Endodermal cell (in vitro differentiated cells): ENCODE measurements at regions not wholly inside any gene's neighbourhood (a gene's known extent, or its start where the extent isn't known, plus 50 kb on each side); places are given as distances from the start of the nearest gene placed in this dataset.

Experiments
- DNase-seq: peaks from one replicate; pipeline ENCODE4 v3.0.0-alpha.2; 2017
- H3K27ac ChIP-seq: 2 replicates; pipeline ENCODE4 v1.5.1; 2013; ENCODE audit warnings: mild to moderate bottlenecking, low read depth, low read length, moderate library complexity
- H3K27me3 ChIP-seq: 2 replicates; pipeline ENCODE4 v1.6.1; 2013; ENCODE audit warnings: mild to moderate bottlenecking, low read length, moderate library complexity; ENCODE audit not compliant: insufficient read depth, control insufficient read depth, poor library complexity, severe bottlenecking
- H3K36me3 ChIP-seq: 2 replicates; pipeline ENCODE4 v1.7.0; 2013; ENCODE audit warnings: mild to moderate bottlenecking, low read length, moderate library complexity; ENCODE audit not compliant: control insufficient read depth, insufficient read depth
- H3K4me1 ChIP-seq: one replicate; pipeline ENCODE4 v1.7.0; 2013; ENCODE audit warnings: low read length; ENCODE audit not compliant: control insufficient read depth, insufficient read depth
- H3K4me3 ChIP-seq: 2 replicates; pipeline ENCODE4 v1.5.1; 2013; ENCODE audit warnings: mild to moderate bottlenecking, low read length, moderate library complexity
- H3K9ac ChIP-seq: 2 replicates; pipeline ENCODE4 v1.6.1; 2013; ENCODE audit warnings: mild to moderate bottlenecking, low read length, moderate library complexity; ENCODE audit not compliant: poor library complexity, severe bottlenecking; ENCODE audit errors: extremely low read depth
- H3K9me3 ChIP-seq: 2 replicates; pipeline ENCODE4 v1.6.1; 2013; ENCODE audit warnings: mild to moderate bottlenecking, low read length, moderate library complexity; ENCODE audit not compliant: control insufficient read depth
- H3K27ac Mint-ChIP-seq: 2 replicates; pipeline ENCODE4 v1.8.0; 2020; ENCODE audit warnings: mixed read lengths
- H3K27me3 Mint-ChIP-seq: 2 replicates; pipeline ENCODE4 v1.8.0; 2021; ENCODE audit warnings: mild to moderate bottlenecking, mixed read lengths; ENCODE audit not compliant: insufficient read depth
- H3K36me3 Mint-ChIP-seq: 2 replicates; pipeline ENCODE4 v1.8.0; 2020; ENCODE audit warnings: low read depth, mixed read lengths
- H3K4me1 Mint-ChIP-seq: 2 replicates; pipeline ENCODE4 v1.8.0; 2020; ENCODE audit warnings: mixed read lengths
- H3K4me3 Mint-ChIP-seq: 2 replicates; pipeline ENCODE4 v1.8.0; 2020; ENCODE audit warnings: mild to moderate bottlenecking, moderate library complexity, mixed read lengths
- H3K9me3 Mint-ChIP-seq: 2 replicates; pipeline ENCODE4 v1.8.0; 2020; ENCODE audit warnings: mild to moderate bottlenecking, mixed read lengths
- CTCF ChIP-seq: fragments of 200-600 bp; sonication (generic); conservative IDR thresholded peaks from 2 replicates; pipeline ENCODE4 v1.5.0; 2021; ENCODE audit warnings: antibody characterized with exemption, mild to moderate bottlenecking
- WGBS, 2 experiments: methylation state at CpG; one replicate each; pipeline versions ENCODE4 v1.1.5 to v1.1.7; 2013; ENCODE audit warnings: missing lambda C conversion rate in 2 of 2, mixed read lengths in 1 of 2; ENCODE audit not compliant: insufficient coverage in 1 of 2, insufficient read length in 1 of 2; 5-methylcytosine and 5-hydroxymethylcytosine counted together

- H3K27me3 Mint-ChIP-seq: no peaks in the 10 kb centered on the region
- H3K4me3 Mint-ChIP-seq: no peak overlapping the region
- H3K36me3 Mint-ChIP-seq: no peaks in the 10 kb centered on the region
- H3K9me3 ChIP-seq: no peaks in the 10 kb centered on the region
- H3K4me1 ChIP-seq: peaks cover 2% of the 10 kb centered on the region
- no peak overlapping the region for H3K9ac ChIP-seq
- peaks cover 8% of the 10 kb centered on the region for H3K4me1 Mint-ChIP-seq
- no peak overlapping the region for H3K4me3 ChIP-seq
- DNase-seq: no peak
- H3K36me3 ChIP-seq: no peaks in the 10 kb centered on the region
- H3K9me3 Mint-ChIP-seq: no peaks in the 10 kb centered on the region
- H3K27ac Mint-ChIP-seq: no peak overlapping the region
- no peaks in the 10 kb centered on the region for H3K27me3 ChIP-seq
- TF ChIP-seq CTCF: no peak
- no peak overlapping the region for H3K27ac ChIP-seq
Observed at GRCh38 chr14:26709019-26709418, 111.2 kb upstream of the NOVA1 start.

GRCh38 chr14:26719514-26719913, 121.7 kb upstream of the NOVA1 start:
- Mint-ChIP-seq H3K27ac (no peak overlapping the region), H3K27me3 (no peaks in the 10 kb centered on the region), H3K9me3 (no peaks in the 10 kb centered on the region), H3K4me3 (no peak overlapping the region), H3K4me1 (no peaks in the 10 kb centered on the region), H3K36me3 (no peaks in the 10 kb centered on the region)
- no peaks in the 10 kb centered on the region for H3K36me3 ChIP-seq
- H3K9ac ChIP-seq: no peak overlapping the region
- no peaks in the 10 kb centered on the region for H3K27me3 ChIP-seq
- no peak for DNase-seq
- no peak for TF ChIP-seq CTCF
- no peaks in the 10 kb centered on the region for H3K9me3 ChIP-seq
- WGBS, 2 experiments: 96 to 98% methylated on average over 3 of the region's 3 CpGs
- no peak overlapping the region for H3K27ac ChIP-seq
- H3K4me1 ChIP-seq: no peaks in the 10 kb centered on the region
- no peak overlapping the region for H3K4me3 ChIP-seq

- no peaks in the 10 kb centered on the region for H3K27me3 Mint-ChIP-seq
- H3K27me3 ChIP-seq: no peaks in the 10 kb centered on the region
- no peak for TF ChIP-seq CTCF
- H3K27ac ChIP-seq: no peak overlapping the region
- no peak overlapping the region for H3K4me3 ChIP-seq
- no peak overlapping the region for H3K4me3 Mint-ChIP-seq
- no peak overlapping the region for H3K27ac Mint-ChIP-seq
- H3K9me3 ChIP-seq: no peaks in the 10 kb centered on the region
- no peak for DNase-seq
- H3K36me3 ChIP-seq: no peaks in the 10 kb centered on the region
- no peaks in the 10 kb centered on the region for H3K4me1 ChIP-seq
- H3K9me3 Mint-ChIP-seq: no peaks in the 10 kb centered on the region
- no peaks in the 10 kb centered on the region for H3K4me1 Mint-ChIP-seq
- H3K36me3 Mint-ChIP-seq: no peaks in the 10 kb centered on the region
- H3K9ac ChIP-seq: no peak overlapping the region
Observed at GRCh38 chr14:26722258-26722657, 124.4 kb upstream of the NOVA1 start.
